WERI-Rb-1 (cell line): ENCODE measurements at regions not wholly inside any gene's neighbourhood (a gene's known extent, or its start where the extent isn't known, plus 50 kb on each side); places are given as distances from the start of the nearest gene placed in this dataset.

Source experiments
- DNase-seq: peaks from one replicate; pipeline ENCODE4 v3.0.0-alpha.2; 2020
- H3K27ac ChIP-seq: fragments of 250-450 bp; sonication (Bioruptor Pico); 2 replicates; pipeline ENCODE4 v1.5.1; 2020; ENCODE audit warnings: mild to moderate bottlenecking, moderate library complexity
- H3K27me3 ChIP-seq: fragments of 250-450 bp; sonication (Bioruptor Pico); 2 replicates; pipeline ENCODE4 v1.5.1; 2021; ENCODE audit warnings: mild to moderate bottlenecking, low read depth, moderate library complexity; ENCODE audit not compliant: insufficient read depth, severe bottlenecking
- H3K36me3 ChIP-seq: fragments of 250-450 bp; sonication (Bioruptor Pico); 2 replicates; pipeline ENCODE4 v1.5.1; 2020; ENCODE audit warnings: mild to moderate bottlenecking, moderate library complexity
- H3K4me3 ChIP-seq: 2 replicates; pipeline ENCODE4 v1.5.1; 2011; ENCODE audit warnings: low read depth, mild to moderate bottlenecking, control low read depth, low read length
- H3K9me3 ChIP-seq: fragments of 250-450 bp; sonication (Bioruptor Pico); 2 replicates; pipeline ENCODE4 v1.5.1; 2021; ENCODE audit warnings: mild to moderate bottlenecking, moderate library complexity; ENCODE audit not compliant: severe bottlenecking
- CTCF ChIP-seq: IDR thresholded peaks from 2 replicates; pipeline ENCODE4 v1.5.1; 2011; ENCODE audit warnings: low read depth, mild to moderate bottlenecking, control low read depth, inconsistent platforms, low read length

GRCh38 chr5:118554241-118554640, 434.1 kb downstream of the DTWD2 start:
- Histone ChIP-seq H3K4me3 (no peak overlapping the region), H3K36me3 (no peaks in the 10 kb centered on the region), H3K27me3 (no peaks in the 10 kb centered on the region), H3K9me3 (no peaks in the 10 kb centered on the region), H3K27ac (no peak overlapping the region)
- no peak for TF ChIP-seq CTCF
- no peak for DNase-seq

DNA sequence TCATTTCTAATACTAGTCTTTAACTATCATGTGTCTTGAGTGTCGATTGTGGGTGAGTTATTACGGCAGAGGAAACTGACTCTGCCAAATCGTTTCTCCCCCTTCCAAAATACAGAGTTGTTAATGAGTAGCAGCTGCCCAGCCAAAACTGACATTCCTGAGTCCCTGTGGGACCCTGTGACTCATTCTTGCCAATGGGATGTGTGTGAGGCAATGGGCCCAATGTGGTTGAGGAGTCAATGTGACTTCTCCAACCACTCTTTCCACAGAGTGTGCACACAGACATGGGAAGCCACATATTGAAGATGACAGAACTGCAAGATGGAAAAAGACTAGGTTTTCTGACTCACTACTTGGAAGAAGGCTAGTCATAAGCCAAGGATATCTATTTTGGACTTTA, 434.7 kb downstream of the DTWD2 start:
- no peak for DNase-seq
- no peaks in the 10 kb centered on the region for H3K9me3 ChIP-seq
- no peaks in the 10 kb centered on the region for H3K27me3 ChIP-seq
- H3K27ac ChIP-seq: no peak overlapping the region
- no peak overlapping the region for H3K4me3 ChIP-seq
- no peaks in the 10 kb centered on the region for H3K36me3 ChIP-seq
- no peak for TF ChIP-seq CTCF

DNA sequence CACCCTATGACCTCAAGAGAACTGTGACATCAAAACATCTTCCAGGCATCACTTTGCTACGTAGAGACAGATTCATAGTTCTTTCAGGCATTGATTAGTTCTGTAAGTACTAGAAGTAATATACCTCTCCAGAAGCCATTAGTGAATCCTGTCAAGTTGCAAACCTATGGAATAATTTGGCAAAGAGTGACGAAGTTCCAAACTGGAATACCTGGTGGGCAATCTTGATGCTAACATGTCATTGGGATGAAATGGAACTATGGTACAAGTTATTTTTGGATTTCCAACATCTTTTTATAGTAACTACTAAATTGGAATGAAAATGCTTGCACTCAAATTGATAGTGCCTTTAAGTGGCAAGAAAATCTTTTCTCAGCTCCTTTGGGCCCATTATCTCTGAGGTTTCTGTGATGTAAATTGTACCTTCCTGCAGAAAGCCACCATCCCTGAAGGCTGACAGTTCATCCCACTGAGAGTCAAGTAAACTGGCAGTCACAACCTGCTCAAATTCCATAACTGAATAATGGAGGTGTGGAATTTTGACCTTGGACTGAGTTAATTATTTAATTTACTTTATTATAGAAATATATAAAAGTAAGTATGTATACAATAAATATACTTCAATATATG, 435.5 kb downstream of the DTWD2 start:
- H3K27me3 ChIP-seq: no peaks in the 10 kb centered on the region

DNA sequence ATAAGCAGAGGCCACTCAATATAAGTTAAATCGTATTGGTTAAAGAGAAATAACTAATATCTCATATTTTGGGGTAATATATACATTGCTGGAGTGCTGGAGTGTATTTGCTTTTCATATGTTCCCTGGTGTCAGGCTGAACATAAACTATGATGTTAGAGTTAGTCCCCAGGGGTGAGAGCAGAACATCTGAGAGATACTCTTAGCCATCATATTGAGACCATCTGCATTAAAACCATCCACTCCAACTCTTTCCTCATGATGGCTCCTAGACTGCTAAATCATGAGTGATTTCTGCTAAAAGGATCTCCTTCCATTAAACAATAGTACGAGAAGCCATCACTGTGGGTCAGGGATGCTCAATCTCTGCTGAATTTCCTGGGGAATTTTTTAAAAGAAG, 436.2 kb downstream of the DTWD2 start:
- no peaks in the 10 kb centered on the region for H3K27me3 ChIP-seq
- H3K9me3 ChIP-seq: peaks cover 3% of the 10 kb centered on the region
- H3K36me3 ChIP-seq: no peaks in the 10 kb centered on the region
- H3K27ac ChIP-seq: no peak overlapping the region
- TF ChIP-seq CTCF: no peak
- no peak overlapping the region for H3K4me3 ChIP-seq
- DNase-seq: no peak

More for the DNA sequence above, 435.5 kb downstream of the DTWD2 start:
- no peak for TF ChIP-seq CTCF
- H3K4me3 ChIP-seq: no peak overlapping the region
- DNase-seq: no peak
- H3K9me3 ChIP-seq: peaks cover 2% of the 10 kb centered on the region
- H3K36me3 ChIP-seq: no peaks in the 10 kb centered on the region
- no peak overlapping the region for H3K27ac ChIP-seq

- no peaks in the 10 kb centered on the region for H3K27me3 ChIP-seq
- H3K27ac ChIP-seq: no peak overlapping the region
- no peak overlapping the region for H3K4me3 ChIP-seq
- H3K9me3 ChIP-seq: peaks cover 3% of the 10 kb centered on the region
- H3K36me3 ChIP-seq: no peaks in the 10 kb centered on the region
- DNase-seq: no peak
- no peak for TF ChIP-seq CTCF
These were observed 436.6 kb downstream of the DTWD2 start for GRCh38 chr5:118551716-118552115.

DNA sequence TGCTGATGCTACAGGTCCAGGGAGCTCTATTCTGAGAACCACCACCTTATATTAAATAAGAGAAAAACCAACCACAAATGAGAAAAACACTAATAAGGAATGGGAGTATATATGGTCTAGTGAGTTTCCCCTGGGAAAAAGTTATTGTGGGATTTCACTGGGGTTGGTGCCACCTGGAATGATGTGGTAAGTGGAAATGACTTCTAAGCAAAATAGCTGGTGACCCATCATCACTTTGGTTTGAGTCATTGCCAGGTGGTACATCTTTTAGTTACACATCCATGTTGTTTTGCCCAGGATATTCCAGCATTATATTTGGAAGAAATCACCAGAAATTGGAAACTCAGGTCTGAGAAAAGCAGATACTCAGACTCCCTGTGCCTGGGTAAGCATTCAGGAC, 437.3 kb downstream of the DTWD2 start:
- no peak for DNase-seq
- Histone ChIP-seq H3K4me3 (no peak overlapping the region), H3K36me3 (no peaks in the 10 kb centered on the region), H3K27me3 (no peaks in the 10 kb centered on the region), H3K27ac (no peak overlapping the region), H3K9me3 (peaks cover 3% of the 10 kb centered on the region)
- no peak for TF ChIP-seq CTCF
